Uterus (tissue), 2 donors: ENCODE measurements at regions not wholly inside any gene's neighbourhood (a gene's known extent, or its start where the extent isn't known, plus 50 kb on each side); places are given as distances from the start of the nearest gene placed in this dataset.

Experiments used
- CTCF ChIP-seq, 4 experiments: fragments of 200-600 bp in 2 of 4; fragments of 450-650 bp in 2 of 4; sonication (generic) in 2 of 4; IDR thresholded peaks; one replicate each; pipeline ENCODE4 v1.5.1; 2016 to 2019; ENCODE audit warnings: antibody characterized with exemption in 4 of 4, mild to moderate bottlenecking in 2 of 4, moderate library complexity in 1 of 4
- POLR2A ChIP-seq, 2 donors: fragments of 450-650 bp; IDR thresholded peaks; one replicate each; pipeline ENCODE4 v1.6.1; 2016; ENCODE audit warnings: antibody characterized with exemption in 2 of 2, mild to moderate bottlenecking in 1 of 2, moderate library complexity in 1 of 2

- TF ChIP-seq CTCF (IDR thresholded peaks at IDR 0.05): no peak
- TF ChIP-seq POLR2A (IDR thresholded peaks at IDR 0.05): no peak
Measured at GRCh38 chr6:21442874-21443273, 150.7 kb upstream of the SOX4 start.
